ENCODE measurements at regions not wholly inside any gene's neighbourhood (a gene's known extent, or its start where the extent isn't known, plus 50 kb on each side); places are given as distances from the start of the nearest gene placed in this dataset.

DNA sequence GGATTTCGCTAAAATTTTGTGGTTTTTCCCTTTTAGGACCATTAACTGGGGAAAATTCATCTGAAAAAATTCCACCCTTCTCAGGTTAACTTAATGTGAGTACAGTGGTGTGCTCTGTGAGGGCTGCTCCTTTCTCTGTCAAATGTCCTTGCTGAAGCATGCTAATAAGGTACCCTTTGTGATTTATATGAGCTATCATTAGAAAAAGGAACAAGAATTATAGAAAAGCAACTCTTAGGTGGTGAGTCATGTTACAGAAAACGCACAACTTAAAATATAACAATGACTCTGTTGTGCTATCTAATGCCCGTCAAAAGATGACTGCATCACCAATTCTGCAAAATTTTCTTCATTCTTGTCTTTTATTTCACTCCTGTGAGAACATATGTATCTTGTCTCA lies 162.0 kb upstream of the MAGI2 start:
- Histone ChIP-seq H3K4me3 (no peak overlapping the region), H3K4me1 (no peaks in the 10 kb centered on the region), H3K9me3 (no peaks in the 10 kb centered on the region), H3K27ac (no peak overlapping the region), H3K36me3 (no peaks in the 10 kb centered on the region), H3K27me3 (no peaks in the 10 kb centered on the region)
- intact Hi-C loops (cut with DNase I; ENCODE audit: low total_unique reads) = no loop called here
- DNase-seq = no peak
- TF ChIP-seq, protein P1, sequence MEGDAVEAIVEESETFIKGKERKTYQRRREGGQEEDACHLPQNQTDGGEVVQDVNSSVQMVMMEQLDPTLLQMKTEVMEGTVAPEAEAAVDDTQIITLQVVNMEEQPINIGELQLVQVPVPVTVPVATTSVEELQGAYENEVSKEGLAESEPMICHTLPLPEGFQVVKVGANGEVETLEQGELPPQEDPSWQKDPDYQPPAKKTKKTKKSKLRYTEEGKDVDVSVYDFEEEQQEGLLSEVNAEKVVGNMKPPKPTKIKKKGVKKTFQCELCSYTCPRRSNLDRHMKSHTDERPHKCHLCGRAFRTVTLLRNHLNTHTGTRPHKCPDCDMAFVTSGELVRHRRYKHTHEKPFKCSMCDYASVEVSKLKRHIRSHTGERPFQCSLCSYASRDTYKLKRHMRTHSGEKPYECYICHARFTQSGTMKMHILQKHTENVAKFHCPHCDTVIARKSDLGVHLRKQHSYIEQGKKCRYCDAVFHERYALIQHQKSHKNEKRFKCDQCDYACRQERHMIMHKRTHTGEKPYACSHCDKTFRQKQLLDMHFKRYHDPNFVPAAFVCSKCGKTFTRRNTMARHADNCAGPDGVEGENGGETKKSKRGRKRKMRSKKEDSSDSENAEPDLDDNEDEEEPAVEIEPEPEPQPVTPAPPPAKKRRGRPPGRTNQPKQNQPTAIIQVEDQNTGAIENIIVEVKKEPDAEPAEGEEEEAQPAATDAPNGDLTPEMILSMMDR (IDR thresholded peaks at IDR 0.05) = no peak

DNA sequence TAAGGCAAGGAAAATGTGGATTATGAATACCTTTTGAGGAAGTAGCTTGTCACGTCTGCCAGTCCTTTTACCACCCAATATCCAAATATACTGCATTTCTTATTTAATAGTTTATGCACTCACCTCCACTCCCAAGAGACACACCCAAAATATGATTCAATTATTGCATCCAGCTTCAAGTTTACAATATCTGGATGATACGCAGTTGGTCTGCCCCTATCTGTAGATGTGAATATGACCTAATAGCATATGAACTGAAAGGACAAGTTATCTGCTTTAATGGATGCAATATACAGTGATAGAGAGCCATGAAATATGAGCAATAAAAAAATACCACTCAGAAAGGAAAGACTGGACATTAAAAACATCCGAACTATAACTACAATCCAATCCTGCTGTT lies 159.4 kb upstream of the MAGI2 start:
- no peak for DNase-seq
- Histone ChIP-seq H3K4me3 (no peak overlapping the region), H3K36me3 (no peaks in the 10 kb centered on the region), H3K9me3 (no peaks in the 10 kb centered on the region), H3K27me3 (no peaks in the 10 kb centered on the region), H3K4me1 (no peaks in the 10 kb centered on the region), H3K27ac (no peak overlapping the region)
- TF ChIP-seq, protein P1 (IDR thresholded peaks at IDR 0.05) = no peak
- intact Hi-C loops (cut with DNase I; ENCODE audit: low total_unique reads) = no loop called here

DNA sequence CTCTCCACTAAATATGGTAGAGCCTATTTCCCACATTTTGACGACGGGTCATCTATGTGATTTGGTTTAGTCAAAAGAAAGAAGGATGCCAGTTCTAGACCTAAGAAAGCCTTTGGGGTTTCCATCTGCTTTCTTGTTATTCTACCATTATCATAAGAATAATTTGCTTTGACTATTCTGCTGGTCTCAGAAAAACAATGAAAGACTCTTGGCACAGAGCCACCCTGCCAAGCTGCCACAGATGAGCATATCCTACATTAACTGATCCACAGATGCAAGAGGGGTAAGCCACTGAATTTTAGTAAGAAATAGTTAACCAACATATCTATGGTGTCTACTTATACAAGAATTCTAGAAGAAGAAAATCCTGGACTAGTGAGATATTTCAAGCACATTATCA lies 158.6 kb upstream of the MAGI2 start:
- TF ChIP-seq, protein P1 (IDR thresholded peaks at IDR 0.05) = no peak
- no peaks in the 10 kb centered on the region for H3K27me3 ChIP-seq
- no peaks in the 10 kb centered on the region for H3K4me1 ChIP-seq
- intact Hi-C loops (cut with DNase I; ENCODE audit: low total_unique reads) = no loop called here
- H3K9me3 ChIP-seq = no peaks in the 10 kb centered on the region
- no peak for DNase-seq
- H3K27ac ChIP-seq = no peak overlapping the region
- no peak overlapping the region for H3K4me3 ChIP-seq
- H3K36me3 ChIP-seq = no peaks in the 10 kb centered on the region

DNA sequence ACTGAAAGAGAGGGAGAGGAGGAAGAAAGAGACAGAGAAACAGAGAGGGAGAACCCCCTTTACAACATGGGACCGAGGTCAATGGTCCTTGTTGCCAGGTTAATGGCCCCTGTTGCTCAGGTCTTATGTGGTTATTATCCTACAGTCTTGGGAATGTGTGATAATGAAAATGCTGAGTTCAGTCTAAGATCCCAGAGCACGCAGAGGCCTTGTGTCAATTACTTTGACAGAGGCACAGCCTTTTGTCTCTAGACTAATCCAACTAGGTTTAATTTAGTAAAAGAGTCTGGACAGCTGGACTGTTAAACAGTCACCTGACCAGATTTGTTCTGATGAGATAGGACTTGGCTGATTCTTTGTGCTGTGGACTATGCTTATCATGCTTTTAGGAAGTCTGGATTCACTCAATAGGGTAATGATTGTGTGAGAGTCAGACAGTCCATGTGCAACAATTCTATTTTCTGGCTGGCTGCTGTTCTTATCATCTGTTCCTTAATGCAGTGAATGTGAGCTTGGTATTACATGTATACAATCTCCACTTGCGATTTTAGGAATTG lies 157.4 kb upstream of the MAGI2 start:
- Histone ChIP-seq H3K27me3 (no peaks in the 10 kb centered on the region), H3K9me3 (no peaks in the 10 kb centered on the region), H3K27ac (no peak overlapping the region), H3K36me3 (no peaks in the 10 kb centered on the region), H3K4me1 (no peaks in the 10 kb centered on the region), H3K4me3 (no peak overlapping the region)
- TF ChIP-seq, protein P1 (IDR thresholded peaks at IDR 0.05) = no peak
- no peak for DNase-seq
- intact Hi-C loops (cut with DNase I; ENCODE audit: low total_unique reads) = no loop called here

DNA sequence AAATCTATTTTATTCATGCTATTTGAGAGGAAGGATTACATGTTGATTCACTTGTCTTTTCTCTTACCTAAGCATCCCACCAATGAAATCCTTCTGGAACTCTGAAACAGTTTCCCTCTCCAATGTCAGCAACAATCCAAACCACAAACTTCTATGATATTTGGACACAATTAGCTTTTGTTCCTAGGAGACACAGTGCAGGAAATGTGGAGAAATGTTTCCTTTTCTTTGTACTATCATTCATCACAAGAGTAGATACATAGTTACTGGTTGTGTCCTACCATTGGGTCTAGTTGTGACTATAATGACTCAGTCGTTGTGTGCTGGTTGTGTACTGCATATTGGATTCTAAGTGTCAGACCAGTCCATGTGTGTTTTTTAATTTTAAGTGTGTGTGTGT lies 156.8 kb upstream of the MAGI2 start:
- Histone ChIP-seq H3K27me3 (no peaks in the 10 kb centered on the region), H3K9me3 (no peaks in the 10 kb centered on the region), H3K4me3 (no peak overlapping the region), H3K4me1 (no peaks in the 10 kb centered on the region), H3K36me3 (no peaks in the 10 kb centered on the region), H3K27ac (no peak overlapping the region)
- DNase-seq = no peak
- TF ChIP-seq, protein P1 (IDR thresholded peaks at IDR 0.05) = no peak
- intact Hi-C loops (cut with DNase I; ENCODE audit: low total_unique reads) = no loop called here

DNA sequence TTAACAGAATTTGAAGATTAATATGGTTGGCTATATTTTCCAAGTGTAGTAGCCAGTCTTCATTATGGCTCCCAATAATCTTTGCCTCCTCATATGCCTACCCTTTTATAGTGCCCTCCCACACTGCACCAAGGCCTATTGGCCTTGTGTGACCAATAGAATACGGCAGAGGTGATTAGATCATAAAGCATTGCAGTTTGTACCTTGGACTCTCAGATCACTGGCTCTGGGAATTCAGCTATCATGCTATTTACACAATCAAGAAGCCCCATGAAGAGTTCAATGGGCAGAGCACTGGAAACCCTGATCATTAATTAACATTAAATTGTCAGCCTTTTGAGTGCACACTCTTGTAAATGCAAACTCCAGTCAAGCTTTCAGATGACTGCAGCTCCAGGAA lies 154.5 kb upstream of the MAGI2 start:
- TF ChIP-seq, protein P1 (IDR thresholded peaks at IDR 0.05) = no peak
- Histone ChIP-seq H3K9me3 (no peaks in the 10 kb centered on the region), H3K27ac (no peak overlapping the region), H3K4me1 (no peaks in the 10 kb centered on the region), H3K4me3 (no peak overlapping the region), H3K27me3 (no peaks in the 10 kb centered on the region), H3K36me3 (no peaks in the 10 kb centered on the region)
- no peak for DNase-seq
- intact Hi-C loops (cut with DNase I; ENCODE audit: low total_unique reads) = no loop called here

Data from tibial artery (tissue), 4 donors.